ENCODE measurements at regions not wholly inside any gene's neighbourhood (a gene's known extent, or its start where the extent isn't known, plus 50 kb on each side); places are given as distances from the start of the nearest gene placed in this dataset.

GRCh38 chr6:14275493-14275851, 157.9 kb downstream of the CD83 start:
- no peak for DNase-seq (ENCODE audit: low spot score)

- no peak for DNase-seq (ENCODE audit: low spot score)
Observed at GRCh38 chr6:14276071-14276470, 158.5 kb downstream of the CD83 start.

- peak; percentile 40 for DNase-seq (ENCODE audit: low spot score)
Observed at GRCh38 chr6:14276667-14277404, 159.3 kb downstream of the CD83 start.

- DNase-seq (ENCODE audit: low spot score): no peak
Observed at GRCh38 chr6:14277405-14277930, 159.9 kb downstream of the CD83 start.

GRCh38 chr6:14278006-14278405, 160.4 kb downstream of the CD83 start:
- DNase-seq (ENCODE audit: low spot score): no peak

- DNase-seq (ENCODE audit: low spot score): no peak
Observed at GRCh38 chr6:14278446-14278845, 160.9 kb downstream of the CD83 start.

- no peak for DNase-seq (ENCODE audit: low spot score)
Observed at GRCh38 chr6:14280006-14280510, 162.5 kb downstream of the CD83 start.

GRCh38 chr6:14280766-14281293, 163.3 kb downstream of the CD83 start:
- no peak for DNase-seq (ENCODE audit: low spot score)

- DNase-seq (ENCODE audit: low spot score): no peak
Observed at GRCh38 chr6:14281811-14282660, 164.5 kb downstream of the CD83 start.

GRCh38 chr6:14282854-14283505, 165.4 kb downstream of the CD83 start:
- no peak for DNase-seq (ENCODE audit: low spot score)

GRCh38 chr6:14283600-14284235, 166.1 kb downstream of the CD83 start:
- no peak for DNase-seq (ENCODE audit: low spot score)

- no peak for DNase-seq (ENCODE audit: low spot score)
Observed at GRCh38 chr6:14284969-14285590, 167.5 kb downstream of the CD83 start.

GRCh38 chr6:14286144-14286543, 168.6 kb downstream of the CD83 start:
- no peak for DNase-seq (ENCODE audit: low spot score)

- no peak for DNase-seq (ENCODE audit: low spot score)
Observed at GRCh38 chr6:14286634-14287428, 169.3 kb downstream of the CD83 start.

- DNase-seq (ENCODE audit: low spot score): no peak
Observed at GRCh38 chr6:14287707-14288106, 170.1 kb downstream of the CD83 start.

- DNase-seq (ENCODE audit: low spot score): no peak
Observed at GRCh38 chr6:14288910-14289309, 171.3 kb downstream of the CD83 start.

- DNase-seq (ENCODE audit: low spot score): no peak
Observed at GRCh38 chr6:14290041-14290771, 172.6 kb downstream of the CD83 start.

GRCh38 chr6:14290772-14291330, 173.3 kb downstream of the CD83 start:
- DNase-seq (ENCODE audit: low spot score): no peak

- no peak for DNase-seq (ENCODE audit: low spot score)
Observed at GRCh38 chr6:14291331-14291730, 173.8 kb downstream of the CD83 start.

Data from CD4-positive, alpha-beta T cell treated with Interleukin-2 at 100 ng/mL for 4 hours (primary cell).